Neural progenitor cell (in vitro differentiated cells): ENCODE measurements at regions not wholly inside any gene's neighbourhood (a gene's known extent, or its start where the extent isn't known, plus 50 kb on each side); places are given as distances from the start of the nearest gene placed in this dataset.

Experiments
- DNase-seq: peaks from one replicate; pipeline ENCODE4 v3.0.0-alpha.2; 2016; ENCODE audit warnings: low spot score
- H2AFZ ChIP-seq: fragments of 200-600 bp; sonication (generic); replicated peaks from 2 replicates; pipeline ENCODE4 v1.6.1; 2016; ENCODE audit warnings: antibody characterized with exemption
- H3F3A ChIP-seq: fragments of 200-600 bp; sonication (generic); 2 replicates; pipeline ENCODE4 v1.6.1; 2016; ENCODE audit warnings: antibody characterized with exemption, low read depth
- H3K27ac ChIP-seq: fragments of 200-600 bp; sonication (generic); 2 replicates; pipeline ENCODE4 v1.5.1; 2016; ENCODE audit warnings: mild to moderate bottlenecking
- H3K27me3 ChIP-seq: fragments of 200-600 bp; sonication (generic); 2 replicates; pipeline ENCODE4 v1.6.1; 2016; ENCODE audit warnings: mild to moderate bottlenecking, moderate library complexity
- H3K36me3 ChIP-seq: fragments of 200-600 bp; sonication (generic); 2 replicates; pipeline ENCODE4 v1.5.1; 2016
- H3K4me1 ChIP-seq: fragments of 200-600 bp; sonication (generic); 2 replicates; pipeline ENCODE4 v1.6.1; 2016; ENCODE audit warnings: mixed run types
- H3K4me2 ChIP-seq: fragments of 200-600 bp; sonication (generic); 2 replicates; pipeline ENCODE4 v1.6.1; 2016
- H3K4me3 ChIP-seq: fragments of 200-600 bp; sonication (generic); 2 replicates; pipeline ENCODE4 v1.5.1; 2016
- H3K79me2 ChIP-seq: fragments of 200-600 bp; sonication (generic); 2 replicates; pipeline ENCODE4 v1.6.1; 2016; ENCODE audit warnings: low read depth
- H3K9ac ChIP-seq: fragments of 200-600 bp; sonication (generic); 2 replicates; pipeline ENCODE4 v1.6.1; 2016
- H3K9me3 ChIP-seq: fragments of 200-600 bp; sonication (generic); 2 replicates; pipeline ENCODE4 v1.5.1; 2016; ENCODE audit warnings: low read depth
- H4K20me1 ChIP-seq: fragments of 200-600 bp; sonication (generic); 2 replicates; pipeline ENCODE4 v1.6.1; 2016; ENCODE audit warnings: low read depth
- H3K27ac Mint-ChIP-seq: 3 replicates; pipeline ENCODE4 v1.8.0; 2021; ENCODE audit warnings: mixed read lengths
- H3K27me3 Mint-ChIP-seq: 2 replicates; pipeline ENCODE4 v1.8.0; 2022; ENCODE audit warnings: low read depth, mild to moderate bottlenecking, inconsistent platforms, moderate library complexity, mixed read lengths; ENCODE audit not compliant: insufficient read depth
- H3K36me3 Mint-ChIP-seq: 3 replicates; pipeline ENCODE4 v1.8.0; 2021; ENCODE audit warnings: mixed read lengths
- H3K4me1 Mint-ChIP-seq: 3 replicates; pipeline ENCODE4 v1.8.0; 2021; ENCODE audit warnings: mixed read lengths
- H3K4me3 Mint-ChIP-seq: 3 replicates; pipeline ENCODE4 v1.8.0; 2021; ENCODE audit warnings: mild to moderate bottlenecking, moderate library complexity, mixed read lengths
- H3K9me3 Mint-ChIP-seq: 3 replicates; pipeline ENCODE4 v1.8.0; 2020; ENCODE audit warnings: mixed read lengths
- EZH2 ChIP-seq: fragments of 200-600 bp; sonication (generic); IDR thresholded peaks from 2 replicates; pipeline ENCODE4 v1.6.1; 2017; ENCODE audit warnings: antibody characterized with exemption, mild to moderate bottlenecking, moderate library complexity
- EZH2phosphoT487 ChIP-seq: fragments of 200-600 bp; sonication (generic); IDR thresholded peaks from 2 replicates; pipeline ENCODE4 v1.6.1; 2017; ENCODE audit warnings: antibody characterized with exemption
- TF ChIP-seq, protein P1 (sequence below): fragments of 200-600 bp; sonication (generic); IDR thresholded peaks from 2 replicates; pipeline ENCODE4 v1.5.1; 2017; ENCODE audit warnings: antibody characterized with exemption, mild to moderate bottlenecking

DNA sequence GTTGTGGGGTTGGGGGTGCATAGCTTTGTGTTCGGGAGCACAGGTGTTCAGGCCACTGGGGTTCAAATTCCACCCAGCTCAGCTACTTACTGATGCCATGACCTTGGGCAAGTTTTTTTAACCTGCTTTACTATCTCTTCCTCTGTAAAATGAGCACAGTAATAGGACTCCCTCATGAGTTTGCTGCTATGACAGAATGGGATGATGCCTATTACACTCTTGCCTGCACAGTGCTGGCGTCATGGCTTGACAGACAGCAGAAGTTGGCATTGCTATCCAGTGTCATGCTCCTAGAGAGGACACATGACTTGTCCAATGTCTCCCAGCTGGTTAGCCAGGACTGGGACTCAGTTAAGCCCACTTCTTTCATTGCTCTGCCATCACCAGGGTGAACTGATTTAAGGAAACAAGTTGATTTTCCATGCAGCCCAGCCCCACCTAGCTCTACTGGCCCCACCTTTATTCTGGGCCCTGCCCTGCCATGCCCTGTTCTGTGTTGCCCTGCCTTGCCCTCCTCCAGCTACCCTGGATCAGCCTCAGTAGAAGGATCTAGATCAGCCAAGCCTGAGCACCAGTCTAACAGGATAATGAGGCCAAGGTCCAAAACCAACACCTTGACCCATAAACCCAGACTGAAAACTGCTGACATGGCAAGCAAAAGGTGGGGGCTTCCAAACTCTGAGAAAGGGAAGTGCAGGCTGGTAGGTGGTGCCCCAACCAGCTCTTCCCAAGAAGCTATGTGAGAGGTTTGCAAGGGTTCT is 155.8 kb upstream of the ATP11B start:
- no peak for DNase-seq
- Histone ChIP-seq H3K27me3 (no peaks in the 10 kb centered on the region), H3K9ac (no peak overlapping the region), H3K4me2 (no peak overlapping the region), H3K36me3 (no peaks in the 10 kb centered on the region), H3F3A (no peaks in the 10 kb centered on the region), H3K4me1 (no peaks in the 10 kb centered on the region), H2AFZ (no peak overlapping the region), H3K79me2 (no peaks in the 10 kb centered on the region), H3K4me3 (no peak overlapping the region), H3K9me3 (peaks cover 8% of the 10 kb centered on the region), H4K20me1 (no peaks in the 10 kb centered on the region), H3K27ac (no peak overlapping the region)
- peaks cover 3% of the 10 kb centered on the region for H3K27me3 Mint-ChIP-seq
- no peak overlapping the region for H3K4me3 Mint-ChIP-seq
- H3K27ac Mint-ChIP-seq: no peak overlapping the region
- H3K4me1 Mint-ChIP-seq: peaks cover 21% of the 10 kb centered on the region
- TF ChIP-seq, protein P1, sequence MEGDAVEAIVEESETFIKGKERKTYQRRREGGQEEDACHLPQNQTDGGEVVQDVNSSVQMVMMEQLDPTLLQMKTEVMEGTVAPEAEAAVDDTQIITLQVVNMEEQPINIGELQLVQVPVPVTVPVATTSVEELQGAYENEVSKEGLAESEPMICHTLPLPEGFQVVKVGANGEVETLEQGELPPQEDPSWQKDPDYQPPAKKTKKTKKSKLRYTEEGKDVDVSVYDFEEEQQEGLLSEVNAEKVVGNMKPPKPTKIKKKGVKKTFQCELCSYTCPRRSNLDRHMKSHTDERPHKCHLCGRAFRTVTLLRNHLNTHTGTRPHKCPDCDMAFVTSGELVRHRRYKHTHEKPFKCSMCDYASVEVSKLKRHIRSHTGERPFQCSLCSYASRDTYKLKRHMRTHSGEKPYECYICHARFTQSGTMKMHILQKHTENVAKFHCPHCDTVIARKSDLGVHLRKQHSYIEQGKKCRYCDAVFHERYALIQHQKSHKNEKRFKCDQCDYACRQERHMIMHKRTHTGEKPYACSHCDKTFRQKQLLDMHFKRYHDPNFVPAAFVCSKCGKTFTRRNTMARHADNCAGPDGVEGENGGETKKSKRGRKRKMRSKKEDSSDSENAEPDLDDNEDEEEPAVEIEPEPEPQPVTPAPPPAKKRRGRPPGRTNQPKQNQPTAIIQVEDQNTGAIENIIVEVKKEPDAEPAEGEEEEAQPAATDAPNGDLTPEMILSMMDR: no peak
- TF ChIP-seq EZH2 (no peak), EZH2phosphoT487 (no peak)
- H3K9me3 Mint-ChIP-seq: peaks cover 10% of the 10 kb centered on the region
- H3K36me3 Mint-ChIP-seq: peaks cover 3% of the 10 kb centered on the region

DNA sequence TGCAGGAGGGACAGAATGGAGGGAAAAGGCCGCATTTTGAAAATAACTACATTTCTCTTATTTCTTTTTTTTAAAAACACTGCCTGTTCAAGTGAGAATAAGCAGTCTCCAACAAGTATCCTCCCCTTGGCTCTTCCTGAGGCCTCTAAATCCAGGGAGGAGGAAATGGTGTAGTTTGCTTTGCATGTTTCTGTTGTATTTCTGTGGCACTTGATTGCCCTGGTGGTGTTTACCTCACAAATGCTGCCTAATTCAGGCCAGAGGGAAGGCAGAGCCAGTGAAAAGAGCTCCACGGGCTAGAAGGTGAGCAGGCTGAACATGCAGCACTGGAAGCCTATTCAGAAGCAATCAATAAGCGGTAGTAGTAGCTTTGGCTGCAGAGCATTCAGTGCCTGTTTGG is 149.3 kb upstream of the ATP11B start:
- H3K4me3 ChIP-seq: no peak overlapping the region
- Mint-ChIP-seq H3K9me3 (peaks cover 9% of the 10 kb centered on the region), H3K27ac (peak overlapping the region; percentile 55), H3K36me3 (peaks cover 3% of the 10 kb centered on the region), H3K4me3 (no peak overlapping the region), H3K4me1 (peaks cover 18% of the 10 kb centered on the region), H3K27me3 (peaks cover 2% of the 10 kb centered on the region)
- no peaks in the 10 kb centered on the region for H4K20me1 ChIP-seq
- H3K4me1 ChIP-seq: peaks cover 17% of the 10 kb centered on the region
- TF ChIP-seq, protein P1: no peak
- no peak for TF ChIP-seq EZH2
- TF ChIP-seq EZH2phosphoT487: no peak
- peaks cover 8% of the 10 kb centered on the region for H3K9me3 ChIP-seq
- H3K36me3 ChIP-seq: no peaks in the 10 kb centered on the region
- no peak overlapping the region for H3K27ac ChIP-seq
- H3K9ac ChIP-seq: no peak overlapping the region
- no peaks in the 10 kb centered on the region for H3K27me3 ChIP-seq
- no peak overlapping the region for H3K4me2 ChIP-seq
- no peak for DNase-seq
- no peaks in the 10 kb centered on the region for H3K79me2 ChIP-seq
- H3F3A ChIP-seq: no peaks in the 10 kb centered on the region
- peak overlapping the region; percentile 77 for H2AFZ ChIP-seq

DNA sequence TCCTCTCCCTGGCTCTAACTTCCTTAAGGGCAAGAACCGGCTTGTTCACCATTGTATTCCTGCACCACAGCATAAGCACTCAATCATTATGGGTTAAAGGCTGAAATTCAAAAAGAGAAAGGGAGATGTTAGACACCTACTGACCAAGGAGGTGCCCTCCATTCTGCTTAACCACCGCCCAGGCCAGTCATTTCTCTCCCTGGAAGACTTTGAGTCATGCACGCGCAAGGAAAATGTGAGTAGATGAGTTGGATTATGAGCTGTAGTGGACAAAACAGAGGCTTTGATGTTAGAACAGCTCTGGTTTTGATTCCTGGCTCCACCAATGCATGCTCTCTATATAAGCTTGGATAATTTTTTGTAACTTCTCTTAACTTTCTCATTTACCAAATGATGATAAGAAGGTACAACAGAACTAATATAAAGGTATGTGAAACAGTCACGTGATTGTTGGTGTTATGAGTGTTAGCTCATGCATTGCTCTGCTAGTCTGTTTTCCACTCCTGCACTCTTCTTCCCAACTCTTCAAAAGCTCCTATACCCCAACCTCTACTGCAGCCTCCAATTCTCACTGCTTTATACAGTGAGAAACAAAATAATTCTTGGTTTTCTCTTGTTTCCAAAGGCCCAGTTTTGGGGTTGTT is 148.4 kb upstream of the ATP11B start:
- Histone ChIP-seq H3K9ac (no peak overlapping the region), H3K27ac (no peak overlapping the region), H4K20me1 (no peaks in the 10 kb centered on the region), H2AFZ (peak overlapping the region; percentile 77), H3K36me3 (no peaks in the 10 kb centered on the region), H3K27me3 (no peaks in the 10 kb centered on the region), H3K9me3 (peaks cover 8% of the 10 kb centered on the region), H3K4me2 (no peak overlapping the region), H3K79me2 (no peaks in the 10 kb centered on the region), H3K4me3 (no peak overlapping the region), H3F3A (no peaks in the 10 kb centered on the region), H3K4me1 (peaks cover 17% of the 10 kb centered on the region)
- Mint-ChIP-seq H3K27me3 (peaks cover 2% of the 10 kb centered on the region), H3K36me3 (peaks cover 3% of the 10 kb centered on the region), H3K4me3 (no peak overlapping the region), H3K9me3 (peaks cover 5% of the 10 kb centered on the region), H3K27ac (peak overlapping the region; percentile 0), H3K4me1 (peaks cover 18% of the 10 kb centered on the region)
- TF ChIP-seq EZH2phosphoT487 (no peak), EZH2 (no peak)
- TF ChIP-seq, protein P1: no peak
- no peak for DNase-seq
